ENCODE measurements at regions not wholly inside any gene's neighbourhood (a gene's known extent, or its start where the extent isn't known, plus 50 kb on each side); places are given as distances from the start of the nearest gene placed in this dataset.

- DNase-seq, result no peak
These were observed 92.6 kb upstream of the GALNT5 start for GRCh38 chr2:157164891-157165290.

- no peak for DNase-seq
These were observed 89.0 kb upstream of the GALNT5 start for GRCh38 chr2:157168501-157168900.

GRCh38 chr2:157169889-157170288, 87.6 kb upstream of the GALNT5 start:
- no peak for DNase-seq

GRCh38 chr2:157170299-157170698, 87.2 kb upstream of the GALNT5 start:
- peak; percentile 37 for DNase-seq

GRCh38 chr2:157172239-157172638, 85.3 kb upstream of the GALNT5 start:
- peak; percentile 64 for DNase-seq

- peak; percentile 38 for DNase-seq
These were observed 84.5 kb upstream of the GALNT5 start for GRCh38 chr2:157172866-157173578.

- DNase-seq, result peak; percentile 100
These were observed 83.7 kb upstream of the GALNT5 start for GRCh38 chr2:157173740-157174184.

- peak; percentile 60 for DNase-seq
These were observed 83.2 kb upstream of the GALNT5 start for GRCh38 chr2:157174321-157174720.

- no peak for DNase-seq
These were observed 80.9 kb upstream of the GALNT5 start for GRCh38 chr2:157176602-157177001.

- peak; percentile 24 for DNase-seq
These were observed 78.6 kb upstream of the GALNT5 start for GRCh38 chr2:157178874-157179273.

GRCh38 chr2:157179324-157180105, 78.0 kb upstream of the GALNT5 start:
- DNase-seq, result no peak

- DNase-seq, result no peak
These were observed 77.1 kb upstream of the GALNT5 start for GRCh38 chr2:157180359-157180758.

- DNase-seq, result peak; percentile 53
These were observed 76.3 kb upstream of the GALNT5 start for GRCh38 chr2:157181234-157181633.

GRCh38 chr2:157182204-157182709, 75.2 kb upstream of the GALNT5 start:
- no peak for DNase-seq

- DNase-seq, result peak; percentile 96
These were observed 74.6 kb upstream of the GALNT5 start for GRCh38 chr2:157182834-157183396.

GRCh38 chr2:157184161-157184895, 73.2 kb upstream of the GALNT5 start:
- DNase-seq, result no peak

GRCh38 chr2:157185476-157186227, 71.9 kb upstream of the GALNT5 start:
- DNase-seq, result peak; percentile 43

- peak; percentile 84 for DNase-seq
These were observed 67.4 kb upstream of the GALNT5 start for GRCh38 chr2:157190151-157190550.

GRCh38 chr2:157191186-157191585, 66.3 kb upstream of the GALNT5 start:
- DNase-seq, result no peak

- no peak for DNase-seq
These were observed 64.8 kb upstream of the GALNT5 start for GRCh38 chr2:157192445-157193423.

- no peak for DNase-seq
These were observed 64.0 kb upstream of the GALNT5 start for GRCh38 chr2:157193461-157193860.
